Neural progenitor cell (in vitro differentiated cells): ENCODE measurements at regions not wholly inside any gene's neighbourhood (a gene's known extent, or its start where the extent isn't known, plus 50 kb on each side); places are given as distances from the start of the nearest gene placed in this dataset.

Experiments used
- CTCF ChIP-seq: fragments of 200-600 bp; sonication (generic); IDR thresholded peaks from 2 replicates; pipeline ENCODE4 v1.5.1; 2017; ENCODE audit warnings: antibody characterized with exemption, mild to moderate bottlenecking
- EZH2phosphoT487 ChIP-seq: fragments of 200-600 bp; sonication (generic); IDR thresholded peaks from 2 replicates; pipeline ENCODE4 v1.6.1; 2017; ENCODE audit warnings: antibody characterized with exemption

GRCh38 chr20:23293689-23294088 is 56.9 kb upstream of the NXT1 start:
- no peak for TF ChIP-seq CTCF
- TF ChIP-seq EZH2phosphoT487 = no peak
